ENCODE measurements at regions not wholly inside any gene's neighbourhood (a gene's known extent, or its start where the extent isn't known, plus 50 kb on each side); places are given as distances from the start of the nearest gene placed in this dataset.

GRCh38 chr1:166343276-166343675 lies 176.5 kb upstream of the FAM78B start:
- DNase-seq, result no peak
- no peaks in the 10 kb centered on the region for H3K27me3 Mint-ChIP-seq
- no peak overlapping the region for H3K4me3 Mint-ChIP-seq
- peak; percentile 43 for ATAC-seq
- no peaks in the 10 kb centered on the region for H3K4me1 Mint-ChIP-seq
- H3K27ac Mint-ChIP-seq, result no peak overlapping the region
- peaks cover 0 to 12% of the 10 kb centered on the region in 2 donors for H3K9me3 Mint-ChIP-seq

- Mint-ChIP-seq H3K4me1 (no peaks in the 10 kb centered on the region), H3K4me3 (no peak overlapping the region), H3K9me3 (peaks cover 0 to 12% of the 10 kb centered on the region in 2 donors), H3K27me3 (no peaks in the 10 kb centered on the region), H3K27ac (no peak overlapping the region)
- DNase-seq (no peak), ATAC-seq (no peak)
Measured at GRCh38 chr1:166350490-166350889, 183.7 kb upstream of the FAM78B start.

- H3K27me3 Mint-ChIP-seq, result no peaks in the 10 kb centered on the region
- H3K27ac Mint-ChIP-seq, result no peak overlapping the region
- H3K4me3 Mint-ChIP-seq, result no peak overlapping the region
- ATAC-seq (no peak), DNase-seq (no peak)
- peaks cover 0 to 8% of the 10 kb centered on the region in 2 donors for H3K9me3 Mint-ChIP-seq
- no peaks in the 10 kb centered on the region for H3K4me1 Mint-ChIP-seq
Measured at GRCh38 chr1:166351676-166352075, 184.9 kb upstream of the FAM78B start.

- Mint-ChIP-seq H3K27ac (no peak overlapping the region), H3K9me3 (no peaks in the 10 kb centered on the region), H3K27me3 (no peaks in the 10 kb centered on the region), H3K4me1 (no peaks in the 10 kb centered on the region), H3K4me3 (no peak overlapping the region)
- no peak for DNase-seq
- no peak for ATAC-seq
Measured at GRCh38 chr1:166353213-166353612, 186.4 kb upstream of the FAM78B start.

GRCh38 chr1:166354406-166354805 lies 187.6 kb upstream of the FAM78B start:
- no peaks in the 10 kb centered on the region for H3K9me3 Mint-ChIP-seq
- DNase-seq (no peak), ATAC-seq (no peak)
- no peaks in the 10 kb centered on the region for H3K4me1 Mint-ChIP-seq
- H3K27me3 Mint-ChIP-seq, result no peaks in the 10 kb centered on the region
- H3K4me3 Mint-ChIP-seq, result no peak overlapping the region
- H3K27ac Mint-ChIP-seq, result no peak overlapping the region

GRCh38 chr1:166365081-166365480 lies 198.3 kb upstream of the FAM78B start:
- Mint-ChIP-seq H3K9me3 (peaks cover 5 to 10% of the 10 kb centered on the region in 2 donors), H3K4me1 (no peaks in the 10 kb centered on the region), H3K4me3 (no peak overlapping the region), H3K27me3 (no peaks in the 10 kb centered on the region), H3K27ac (peak overlapping the region in 1 of 2 donors; percentile 27)
- ATAC-seq, result no peak
- no peak for DNase-seq

- peaks cover 0 to 10% of the 10 kb centered on the region in 2 donors for H3K9me3 Mint-ChIP-seq
- DNase-seq (no peak), ATAC-seq (no peak)
- no peaks in the 10 kb centered on the region for H3K27me3 Mint-ChIP-seq
- H3K4me3 Mint-ChIP-seq, result no peak overlapping the region
- no peak overlapping the region for H3K27ac Mint-ChIP-seq
- H3K4me1 Mint-ChIP-seq, result no peaks in the 10 kb centered on the region
Measured at GRCh38 chr1:166368030-166368429, 201.2 kb upstream of the FAM78B start.

- ATAC-seq (no peak), DNase-seq (no peak)
- Mint-ChIP-seq H3K9me3 (peaks cover 0 to 6% of the 10 kb centered on the region in 2 donors), H3K4me1 (peaks cover 5% of the 10 kb centered on the region), H3K27me3 (peaks cover 7% of the 10 kb centered on the region), H3K4me3 (no peak overlapping the region), H3K27ac (no peak overlapping the region)
Measured at GRCh38 chr1:166377896-166378295, 211.1 kb upstream of the FAM78B start.

- H3K4me3 Mint-ChIP-seq, result no peak overlapping the region
- H3K4me1 Mint-ChIP-seq, result peaks cover 5% of the 10 kb centered on the region
- H3K27me3 Mint-ChIP-seq, result peaks cover 7% of the 10 kb centered on the region
- DNase-seq (no peak), ATAC-seq (no peak)
- no peak overlapping the region for H3K27ac Mint-ChIP-seq
- H3K9me3 Mint-ChIP-seq, result peaks cover 0 to 6% of the 10 kb centered on the region in 2 donors
Measured at GRCh38 chr1:166378805-166379204, 212.0 kb upstream of the FAM78B start.

- DNase-seq (no peak), ATAC-seq (no peak)
- H3K9me3 Mint-ChIP-seq, result peaks cover 0 to 6% of the 10 kb centered on the region in 2 donors
- H3K4me3 Mint-ChIP-seq, result no peak overlapping the region
- no peak overlapping the region for H3K27ac Mint-ChIP-seq
- H3K4me1 Mint-ChIP-seq, result peaks cover 5% of the 10 kb centered on the region
- peaks cover 11% of the 10 kb centered on the region for H3K27me3 Mint-ChIP-seq
Measured at GRCh38 chr1:166379447-166379846, 212.6 kb upstream of the FAM78B start.

- H3K4me1 Mint-ChIP-seq, result no peaks in the 10 kb centered on the region
- no peak overlapping the region for H3K27ac Mint-ChIP-seq
- no peak overlapping the region for H3K4me3 Mint-ChIP-seq
- no peak for ATAC-seq
- H3K27me3 Mint-ChIP-seq, result peaks cover 12% of the 10 kb centered on the region
- no peaks in the 10 kb centered on the region for H3K9me3 Mint-ChIP-seq
- DNase-seq, result no peak
Measured at GRCh38 chr1:166383137-166383536, 216.3 kb upstream of the FAM78B start.

- Mint-ChIP-seq H3K27me3 (peaks cover 16% of the 10 kb centered on the region), H3K27ac (no peak overlapping the region), H3K4me1 (no peaks in the 10 kb centered on the region), H3K4me3 (no peak overlapping the region), H3K9me3 (no peaks in the 10 kb centered on the region)
- DNase-seq (no peak), ATAC-seq (no peak)
Measured at GRCh38 chr1:166383635-166384346, 217.0 kb upstream of the FAM78B start.

GRCh38 chr1:166384948-166385347 lies 218.1 kb upstream of the FAM78B start:
- peaks cover 16% of the 10 kb centered on the region for H3K27me3 Mint-ChIP-seq
- no peak overlapping the region for H3K4me3 Mint-ChIP-seq
- DNase-seq (no peak), ATAC-seq (no peak)
- H3K27ac Mint-ChIP-seq, result no peak overlapping the region
- H3K9me3 Mint-ChIP-seq, result no peaks in the 10 kb centered on the region
- no peaks in the 10 kb centered on the region for H3K4me1 Mint-ChIP-seq

GRCh38 chr1:166390366-166391033 lies 223.7 kb upstream of the FAM78B start:
- Mint-ChIP-seq H3K27me3 (peaks cover 10% of the 10 kb centered on the region), H3K9me3 (no peaks in the 10 kb centered on the region), H3K27ac (no peak overlapping the region), H3K4me1 (no peaks in the 10 kb centered on the region), H3K4me3 (no peak overlapping the region)
- DNase-seq (no peak), ATAC-seq (no peak)

- Mint-ChIP-seq H3K4me1 (no peaks in the 10 kb centered on the region), H3K27ac (no peak overlapping the region), H3K27me3 (peaks cover 10% of the 10 kb centered on the region), H3K4me3 (no peak overlapping the region), H3K9me3 (no peaks in the 10 kb centered on the region)
- no peak for ATAC-seq
- no peak for DNase-seq
Measured at GRCh38 chr1:166391279-166392066, 224.7 kb upstream of the FAM78B start.

- Mint-ChIP-seq H3K4me1 (no peaks in the 10 kb centered on the region), H3K9me3 (no peaks in the 10 kb centered on the region)
Measured at GRCh38 chr1:166395729-166396128, 228.9 kb upstream of the FAM78B start.

More at GRCh38 chr1:166395729-166396128, 228.9 kb upstream of the FAM78B start:
- no peak overlapping the region for H3K4me3 Mint-ChIP-seq
- DNase-seq (no peak), ATAC-seq (no peak)
- H3K27ac Mint-ChIP-seq, result no peak overlapping the region
- peaks cover 6% of the 10 kb centered on the region for H3K27me3 Mint-ChIP-seq

Measured in stimulated activated naive CD8-positive, alpha-beta T cell treated with anti-CD3 and anti-CD28 coated beads, Interleukin-15, amount 100 ng/mL, for 72 hours (primary cell).